HS-27A (cell line): ENCODE measurements at regions not wholly inside any gene's neighbourhood (a gene's known extent, or its start where the extent isn't known, plus 50 kb on each side); places are given as distances from the start of the nearest gene placed in this dataset.
"Not testable (repeated sequence)": the region's sequence is repeated elsewhere in the genome, so short reads cannot be mapped to it uniquely, and the experiment has no call there.

Experiments
- DNase-seq: peaks from one replicate; pipeline ENCODE4 v3.0.0-alpha.2; 2012; ENCODE audit warnings: low read depth, missing footprints

- no peak for DNase-seq
Observed at GRCh38 chr16:13463619-13464018, 456.3 kb upstream of the ERCC4 start.

- DNase-seq: no peak
Observed at GRCh38 chr16:13471036-13471435, 448.9 kb upstream of the ERCC4 start.

- no peak for DNase-seq
Observed at GRCh38 chr16:13478991-13479390, 441.0 kb upstream of the ERCC4 start.

GRCh38 chr16:13479549-13479948 is 440.4 kb upstream of the ERCC4 start:
- DNase-seq: no peak

- no peak for DNase-seq
Observed at GRCh38 chr16:13480801-13481200, 439.2 kb upstream of the ERCC4 start.

GRCh38 chr16:13483121-13483520 is 436.8 kb upstream of the ERCC4 start:
- no peak for DNase-seq

GRCh38 chr16:13489416-13489815 is 430.5 kb upstream of the ERCC4 start:
- DNase-seq: not testable (repeated sequence)

DNA sequence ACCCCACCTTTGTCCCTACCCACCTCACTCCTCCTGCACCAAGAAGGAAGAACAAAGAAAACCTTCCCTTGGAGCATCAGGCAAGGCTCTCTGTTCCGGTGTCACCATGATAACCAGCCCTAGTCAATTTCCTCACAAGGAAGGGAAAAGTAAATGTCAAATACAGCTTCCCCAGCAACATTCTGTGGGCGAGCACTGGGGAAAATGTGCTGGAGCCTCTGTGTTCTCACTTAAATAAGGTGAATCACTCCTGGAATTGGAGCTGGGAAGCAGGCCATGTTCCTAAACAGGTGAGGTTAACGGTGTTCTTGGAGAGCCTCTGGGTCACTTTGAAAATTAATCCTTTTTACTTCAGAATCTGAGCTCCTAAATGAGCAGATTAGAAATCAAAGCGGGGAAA is 427.9 kb upstream of the ERCC4 start:
- DNase-seq: no peak

DNA sequence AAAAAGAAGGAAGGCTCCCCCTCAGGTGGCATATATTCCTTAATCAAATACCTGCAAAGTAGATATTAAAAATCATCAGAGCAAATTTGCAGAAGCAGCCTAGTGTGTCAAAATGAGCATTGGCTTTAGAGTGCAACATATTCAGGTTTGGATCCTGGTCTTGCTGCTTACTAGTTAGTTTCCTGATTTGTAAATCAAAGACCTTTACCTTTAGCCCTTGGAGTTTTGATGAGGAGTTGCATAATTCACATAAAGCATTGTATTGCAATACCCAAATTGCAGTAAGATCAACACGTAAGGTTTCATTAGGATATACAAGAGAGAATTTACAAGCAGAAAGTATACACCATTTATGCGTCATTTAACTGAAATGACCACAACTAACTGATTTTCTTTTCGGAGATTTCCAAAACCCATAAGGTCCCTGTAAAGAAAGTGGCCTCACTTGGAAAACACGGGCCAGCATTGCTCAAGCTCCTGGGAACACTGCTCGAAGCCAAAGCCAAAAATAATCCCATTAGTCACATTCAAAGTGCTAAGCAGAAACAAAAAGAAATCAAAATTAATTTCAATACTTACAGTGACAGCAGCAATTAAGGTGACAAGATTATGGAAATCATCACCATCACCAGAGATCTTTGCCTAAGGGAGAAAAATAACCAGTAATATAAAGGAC is 415.9 kb upstream of the ERCC4 start:
- DNase-seq: no peak

DNA sequence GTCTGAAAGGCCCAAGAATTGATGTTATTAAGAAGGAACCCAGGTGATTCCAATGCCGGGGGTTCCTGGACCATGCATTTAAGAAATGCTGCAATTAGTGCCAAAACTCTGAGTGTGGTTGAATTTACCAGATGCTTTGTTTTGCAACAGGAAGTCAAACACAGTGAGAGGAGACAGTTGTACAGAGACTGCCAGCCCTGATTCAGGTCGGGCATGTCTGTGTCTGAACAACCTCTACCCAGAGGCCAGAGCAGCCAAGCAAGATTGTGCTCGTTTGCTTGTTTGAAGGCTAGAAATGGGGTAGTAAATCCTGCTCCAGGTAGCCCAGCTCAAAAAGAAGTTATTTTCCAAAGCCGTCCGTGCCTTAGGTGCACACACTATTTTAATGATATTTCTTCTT is 412.4 kb upstream of the ERCC4 start:
- DNase-seq: no peak

DNA sequence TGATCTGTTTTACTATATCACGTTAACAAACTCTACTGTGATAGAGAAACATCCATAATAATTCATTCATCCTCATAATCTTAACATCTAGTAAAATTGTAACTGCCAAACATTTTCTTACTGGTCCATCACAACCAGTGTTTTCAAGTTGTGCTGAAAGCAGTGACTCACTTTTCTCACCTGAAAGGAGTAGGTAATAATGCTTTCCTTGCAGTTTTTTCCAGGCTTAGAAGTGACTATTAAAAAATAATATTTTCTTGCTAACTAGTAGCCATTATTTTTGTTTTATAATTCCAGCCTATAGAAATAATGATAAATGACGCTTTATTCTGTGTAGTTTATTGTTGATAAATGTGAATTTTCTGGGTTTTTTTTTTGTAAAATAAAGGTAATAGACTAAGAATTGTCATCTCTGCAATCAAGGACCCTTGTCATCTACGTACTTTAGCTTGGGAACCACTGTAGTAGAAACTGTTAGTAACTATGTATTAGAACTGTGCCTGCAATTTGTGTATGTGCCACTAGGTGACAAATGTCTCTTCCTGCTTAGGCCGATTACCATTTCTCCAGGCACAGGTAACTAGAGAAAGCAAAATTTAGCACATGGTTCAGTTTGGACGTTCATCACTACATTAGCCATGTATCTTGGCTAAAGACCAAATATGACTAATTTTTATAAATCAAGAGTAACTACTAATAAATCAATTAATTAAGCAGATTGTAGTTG is 409.4 kb upstream of the ERCC4 start:
- no peak for DNase-seq

GRCh38 chr16:13517841-13518240 is 402.1 kb upstream of the ERCC4 start:
- DNase-seq: no peak

DNA sequence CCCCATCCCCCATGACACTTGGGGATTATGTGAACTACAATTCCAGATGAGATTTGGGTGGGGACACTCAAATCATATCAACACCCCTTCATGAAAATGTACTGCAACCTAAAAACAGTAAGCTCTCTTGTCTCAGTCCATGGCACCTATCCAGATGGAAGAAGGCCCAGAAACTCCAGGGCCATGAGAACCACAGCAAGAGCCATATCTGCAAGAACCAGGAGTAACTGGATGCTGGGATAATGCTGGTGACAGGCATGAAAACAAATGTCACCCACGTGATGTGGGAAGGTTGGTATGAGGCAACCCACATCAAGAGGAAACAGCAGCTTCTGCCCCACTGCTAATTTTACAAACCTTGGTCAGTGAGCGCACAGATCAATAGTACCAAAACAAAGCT is 400.1 kb upstream of the ERCC4 start:
- DNase-seq: no peak

GRCh38 chr16:13521356-13521755 is 398.6 kb upstream of the ERCC4 start:
- DNase-seq: no peak

- DNase-seq: no peak
Observed at GRCh38 chr16:13527332-13527731, 392.6 kb upstream of the ERCC4 start.

GRCh38 chr16:13528691-13529090 is 391.3 kb upstream of the ERCC4 start:
- DNase-seq: no peak

GRCh38 chr16:13529193-13529982 is 390.6 kb upstream of the ERCC4 start:
- no peak for DNase-seq

- DNase-seq: no peak
Observed at GRCh38 chr16:13540771-13541170, 379.2 kb upstream of the ERCC4 start.

DNA sequence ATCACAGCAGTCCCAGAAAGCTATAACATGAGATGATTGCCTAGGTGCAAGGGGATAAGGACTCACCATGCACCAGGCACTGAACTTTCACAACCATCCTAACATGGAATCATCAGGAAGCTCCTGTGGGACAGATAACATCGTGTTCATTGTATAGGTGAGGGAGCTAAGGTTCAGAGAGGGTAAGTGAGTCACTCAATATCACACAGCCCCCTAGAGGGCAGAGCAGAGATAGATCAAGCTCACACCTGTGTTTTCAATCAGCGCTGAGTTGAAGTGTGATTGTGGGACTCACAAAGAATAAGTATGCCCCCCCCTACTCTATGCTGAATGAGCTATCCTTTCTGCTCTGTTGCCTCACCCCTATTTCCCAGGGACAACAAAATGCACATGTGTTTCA is 377.7 kb upstream of the ERCC4 start:
- no peak for DNase-seq

- no peak for DNase-seq
Observed at GRCh38 chr16:13543850-13544249, 376.1 kb upstream of the ERCC4 start.

GRCh38 chr16:13545271-13545670 is 374.7 kb upstream of the ERCC4 start:
- DNase-seq: no peak

GRCh38 chr16:13550254-13550653 is 369.7 kb upstream of the ERCC4 start:
- no peak for DNase-seq
